ENCODE measurements at regions not wholly inside any gene's neighbourhood (a gene's known extent, or its start where the extent isn't known, plus 50 kb on each side); places are given as distances from the start of the nearest gene placed in this dataset.
"Not testable (repeated sequence)": the region's sequence is repeated elsewhere in the genome, so short reads cannot be mapped to it uniquely, and the experiment has no call there.

- not testable (repeated sequence) for TF ChIP-seq EZH2phosphoT487 (IDR thresholded peaks at IDR 0.05; ENCODE audit: borderline replicate concordance, low read length); CTCF (IDR thresholded peaks at IDR 0.05; ENCODE audit: low read depth, low read length, poor library complexity, severe bottlenecking)
Measured at GRCh38 chr18:78879072-78879883, 100.3 kb upstream of the SALL3 start.
